Central memory CD8-positive, alpha-beta T cell (primary cell): ENCODE measurements at regions not wholly inside any gene's neighbourhood (a gene's known extent, or its start where the extent isn't known, plus 50 kb on each side); places are given as distances from the start of the nearest gene placed in this dataset.

Experiments
- ATAC-seq: fragments of 150-1000 bp; cut with Tn5 transposase; replicated peaks from 2 replicates; pipeline ENCODE4 v1.10.0; 2022; ENCODE audit warnings: mild to moderate bottlenecking, moderate FRiP score, moderate number of reproducible peaks; ENCODE audit not compliant: poor library complexity, severe bottlenecking; ENCODE audit errors: extremely low read depth
- DNase-seq, 2 donors: peaks; one replicate each; pipeline ENCODE4 v3.0.0; 2021; ENCODE audit warnings: low spot score in 2 of 2
- H3K27ac Mint-ChIP-seq: one replicate; pipeline ENCODE4 v1.8.0; 2022; ENCODE audit warnings: low read depth, mild to moderate bottlenecking, moderate library complexity, mixed read lengths
- H3K27me3 Mint-ChIP-seq: one replicate; pipeline ENCODE4 v1.8.0; 2022; ENCODE audit warnings: mixed read lengths
- H3K36me3 Mint-ChIP-seq: one replicate; pipeline ENCODE4 v1.8.0; 2022; ENCODE audit warnings: mild to moderate bottlenecking, moderate library complexity, mixed read lengths; ENCODE audit not compliant: insufficient read depth
- H3K4me1 Mint-ChIP-seq: one replicate; pipeline ENCODE4 v1.8.0; 2022; ENCODE audit warnings: mixed read lengths
- H3K4me3 Mint-ChIP-seq: one replicate; pipeline ENCODE4 v1.8.0; 2022; ENCODE audit warnings: mild to moderate bottlenecking, moderate library complexity, mixed read lengths
- H3K9me3 Mint-ChIP-seq: one replicate; pipeline ENCODE4 v1.8.0; 2022; ENCODE audit warnings: mixed read lengths

DNA sequence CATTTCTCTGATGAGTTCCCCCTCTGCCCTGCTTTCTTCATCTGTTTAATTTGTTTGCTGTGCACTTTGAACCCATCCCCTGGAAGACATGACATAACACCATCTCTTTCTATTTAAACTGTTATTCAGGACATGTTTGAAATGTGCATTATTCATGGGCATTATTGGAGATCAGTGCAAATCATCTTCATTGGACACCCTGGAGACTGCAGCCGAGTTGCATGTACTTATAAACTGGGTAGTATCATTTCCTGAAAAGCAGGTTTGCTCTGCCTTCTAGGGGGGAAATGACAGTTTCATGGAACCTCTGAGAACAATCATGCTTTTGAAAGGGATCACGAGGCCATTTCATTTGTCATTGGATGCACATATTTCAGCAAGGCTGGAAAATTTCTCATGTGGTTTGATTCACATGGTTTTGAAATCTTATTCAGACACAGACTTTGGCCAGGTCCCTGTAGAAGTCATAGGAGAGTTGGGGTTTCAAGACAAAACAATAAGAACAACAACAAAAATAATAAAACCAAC, 462.8 kb upstream of the MEX3C start:
- ATAC-seq (no peak), DNase-seq (no peak)
- Mint-ChIP-seq H3K36me3 (peaks cover 2% of the 10 kb centered on the region), H3K4me1 (no peaks in the 10 kb centered on the region), H3K27ac (no peak overlapping the region), H3K27me3 (peaks cover 28% of the 10 kb centered on the region), H3K4me3 (no peak overlapping the region), H3K9me3 (no peaks in the 10 kb centered on the region)

DNA sequence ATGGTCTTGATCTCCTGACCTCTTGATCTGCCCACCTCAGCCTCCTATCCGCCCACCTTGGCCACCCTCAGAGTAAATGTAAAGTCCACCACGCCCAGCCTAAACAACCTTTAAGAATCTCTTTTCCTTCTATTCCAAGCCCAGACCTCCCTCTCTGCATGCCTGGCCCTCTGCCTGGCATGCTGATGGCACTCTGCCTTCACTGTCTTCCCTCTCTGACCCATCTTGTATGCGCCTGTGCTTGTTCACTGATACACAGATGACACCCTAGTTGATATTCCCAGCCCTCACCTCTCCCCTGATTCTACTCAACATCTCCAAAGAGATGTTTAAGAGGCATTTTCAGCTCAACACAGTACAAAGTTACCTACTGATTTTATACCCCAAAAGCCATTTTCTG, 466.8 kb upstream of the MEX3C start:
- no peak overlapping the region for H3K4me3 Mint-ChIP-seq
- DNase-seq (no peak), ATAC-seq (no peak)
- peaks cover 46% of the 10 kb centered on the region for H3K27me3 Mint-ChIP-seq
- no peak overlapping the region for H3K27ac Mint-ChIP-seq
- H3K4me1 Mint-ChIP-seq: no peaks in the 10 kb centered on the region
- H3K9me3 Mint-ChIP-seq: no peaks in the 10 kb centered on the region
- peaks cover 2% of the 10 kb centered on the region for H3K36me3 Mint-ChIP-seq

DNA sequence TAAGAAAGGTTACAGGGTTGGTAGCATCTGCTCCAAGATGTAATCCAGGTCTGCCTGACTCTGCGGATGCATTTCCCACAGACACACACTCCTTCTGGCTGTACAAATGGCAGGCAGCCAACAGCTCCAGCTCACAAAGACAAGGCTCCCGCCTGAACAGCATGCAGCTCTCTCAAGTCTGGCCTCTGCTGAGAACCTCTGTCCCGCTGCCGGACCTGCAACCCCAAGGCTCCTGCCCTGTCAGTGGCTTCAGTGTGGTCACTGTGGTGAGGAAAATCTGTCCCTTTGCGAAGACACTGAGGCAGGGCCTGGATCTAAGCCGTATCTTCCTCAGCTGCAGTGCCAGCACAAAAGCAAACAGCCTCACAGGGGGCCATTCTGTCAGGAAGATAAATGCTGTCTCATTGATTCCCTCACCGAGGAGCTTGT, 469.3 kb upstream of the MEX3C start:
- Mint-ChIP-seq H3K36me3 (peaks cover 2% of the 10 kb centered on the region), H3K4me1 (no peaks in the 10 kb centered on the region), H3K9me3 (no peaks in the 10 kb centered on the region), H3K4me3 (no peak overlapping the region), H3K27ac (no peak overlapping the region), H3K27me3 (peaks cover 46% of the 10 kb centered on the region)
- ATAC-seq (no peak), DNase-seq (no peak)

DNA sequence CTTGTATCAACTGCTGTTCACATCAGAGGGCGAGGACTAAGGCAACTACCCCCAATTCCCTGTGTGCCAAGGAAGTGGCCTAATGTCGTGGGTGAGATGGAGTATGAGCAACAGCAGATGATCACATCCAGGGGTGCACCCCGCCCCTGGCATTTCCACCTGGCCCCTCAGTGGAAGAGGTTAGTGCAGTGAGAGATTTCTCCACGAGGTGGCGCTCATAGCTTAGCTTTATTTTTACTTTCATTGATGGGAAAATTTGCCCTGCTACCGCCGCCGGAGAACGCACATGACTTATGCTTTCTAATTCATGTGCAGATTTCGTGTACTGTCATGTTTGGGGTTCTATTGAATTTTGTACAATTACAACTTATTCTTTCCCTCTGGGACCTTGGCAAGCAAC, 470.6 kb upstream of the MEX3C start:
- no peak overlapping the region for H3K27ac Mint-ChIP-seq
- no peak overlapping the region for H3K4me3 Mint-ChIP-seq
- H3K9me3 Mint-ChIP-seq: no peaks in the 10 kb centered on the region
- ATAC-seq (no peak), DNase-seq (no peak)
- H3K27me3 Mint-ChIP-seq: peaks cover 46% of the 10 kb centered on the region
- no peaks in the 10 kb centered on the region for H3K4me1 Mint-ChIP-seq
- peaks cover 2% of the 10 kb centered on the region for H3K36me3 Mint-ChIP-seq

DNA sequence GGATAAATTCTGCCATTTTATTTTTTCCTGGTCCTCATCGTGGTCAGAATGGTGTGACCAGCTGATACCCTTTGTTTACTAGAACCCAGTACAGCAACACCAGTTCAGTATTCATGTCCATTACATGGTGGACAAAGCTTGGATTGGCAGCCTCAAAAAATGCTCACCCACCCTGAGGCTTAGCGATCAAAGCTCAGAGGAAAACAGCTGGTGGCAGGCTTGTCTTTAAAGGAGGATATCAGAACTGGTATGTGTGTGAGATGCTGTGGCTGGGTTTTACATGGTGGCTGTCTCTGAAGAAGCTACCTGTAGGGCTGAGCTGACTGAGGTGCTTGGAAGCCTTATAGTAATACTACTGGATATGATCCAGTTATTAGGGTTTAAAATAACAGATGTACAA, 471.1 kb upstream of the MEX3C start:
- no peaks in the 10 kb centered on the region for H3K9me3 Mint-ChIP-seq
- peaks cover 2% of the 10 kb centered on the region for H3K36me3 Mint-ChIP-seq
- H3K27me3 Mint-ChIP-seq: peaks cover 46% of the 10 kb centered on the region
- DNase-seq: no peak
- H3K27ac Mint-ChIP-seq: no peak overlapping the region
- H3K4me1 Mint-ChIP-seq: no peaks in the 10 kb centered on the region
- H3K4me3 Mint-ChIP-seq: no peak overlapping the region
- no peak for ATAC-seq

DNA sequence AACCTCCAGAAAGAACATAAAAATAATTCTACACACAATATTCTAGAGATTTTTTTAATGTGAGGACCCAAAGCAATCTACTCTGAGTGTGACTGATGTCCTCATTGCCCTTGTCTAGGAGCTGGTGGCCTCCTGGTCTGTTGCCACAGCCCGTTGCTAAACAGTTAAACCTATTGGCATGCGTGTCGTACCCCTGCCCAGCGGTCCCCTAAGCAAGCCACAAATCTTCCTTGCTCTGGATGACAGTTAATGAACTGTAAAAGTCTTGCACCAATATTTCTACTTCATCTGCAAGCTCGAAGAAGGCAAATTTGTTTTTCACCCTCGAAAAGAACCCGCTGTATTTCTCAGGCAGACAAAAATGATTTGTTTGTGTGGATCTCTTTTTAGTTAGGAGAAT, 489.1 kb upstream of the MEX3C start:
- no peak overlapping the region for H3K4me3 Mint-ChIP-seq
- no peak overlapping the region for H3K27ac Mint-ChIP-seq
- ATAC-seq: no peak
- H3K27me3 Mint-ChIP-seq: no peaks in the 10 kb centered on the region
- DNase-seq: no peak
- H3K4me1 Mint-ChIP-seq: no peaks in the 10 kb centered on the region
- no peaks in the 10 kb centered on the region for H3K36me3 Mint-ChIP-seq
- peaks cover 11% of the 10 kb centered on the region for H3K9me3 Mint-ChIP-seq

DNA sequence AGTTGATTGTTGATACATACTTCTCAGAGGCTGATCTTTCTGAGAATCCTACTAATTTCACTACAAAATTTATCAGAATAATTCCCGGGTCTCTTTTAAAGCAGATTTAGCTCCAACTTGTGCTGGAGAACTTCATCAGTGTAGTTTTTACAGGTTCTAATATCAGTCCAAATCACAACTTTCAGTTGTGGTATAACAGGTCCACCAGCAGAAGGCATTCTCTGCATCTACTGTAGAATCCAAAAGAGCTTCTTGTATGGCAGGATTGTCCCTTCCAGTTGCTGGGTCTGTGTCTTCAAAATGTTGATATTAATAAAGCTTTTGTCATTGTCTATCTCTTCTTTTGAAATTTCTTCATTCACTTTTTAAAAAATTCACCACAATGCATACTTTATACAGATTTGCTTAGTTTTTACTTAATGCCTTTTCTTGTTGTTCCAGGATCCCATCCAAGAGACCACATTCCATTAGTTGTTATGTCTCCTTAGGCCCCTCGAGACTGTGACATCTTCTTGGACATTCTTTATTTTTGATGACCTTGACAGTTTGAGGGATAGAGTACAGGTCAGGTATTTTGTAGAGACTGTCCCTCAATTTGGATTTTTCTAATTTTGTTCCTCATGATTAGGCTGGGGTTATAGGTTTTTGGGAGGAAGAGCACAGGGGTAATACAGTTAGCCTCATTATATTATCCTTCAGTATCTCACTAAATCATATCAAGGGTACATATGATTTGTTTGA, 490.5 kb upstream of the MEX3C start:
- Mint-ChIP-seq H3K27ac (no peak overlapping the region), H3K9me3 (no peaks in the 10 kb centered on the region), H3K4me3 (no peak overlapping the region), H3K36me3 (no peaks in the 10 kb centered on the region), H3K4me1 (no peaks in the 10 kb centered on the region), H3K27me3 (no peaks in the 10 kb centered on the region)
- DNase-seq (no peak), ATAC-seq (no peak)

DNA sequence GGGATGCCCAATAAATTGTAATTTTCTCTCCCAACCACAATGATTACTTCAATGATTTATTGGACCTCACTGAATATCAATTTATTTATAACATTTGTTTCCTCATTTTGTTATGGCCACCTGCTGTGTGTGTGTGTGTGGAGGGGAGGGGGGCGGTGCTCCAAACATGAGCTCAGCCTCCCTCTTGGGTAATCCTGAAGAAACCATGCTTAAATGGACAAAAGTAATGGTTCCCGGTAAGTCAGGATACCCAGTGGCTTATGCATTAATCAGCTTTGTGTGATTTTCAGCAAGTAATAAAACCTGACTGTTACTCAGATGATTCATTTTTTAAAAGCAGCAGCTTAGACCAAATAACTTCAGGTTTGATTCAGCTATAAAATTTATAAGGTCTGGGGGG, 495.1 kb upstream of the MEX3C start:
- ATAC-seq (no peak), DNase-seq (no peak)
- Mint-ChIP-seq H3K4me1 (no peaks in the 10 kb centered on the region), H3K27me3 (no peaks in the 10 kb centered on the region), H3K27ac (no peak overlapping the region), H3K4me3 (no peak overlapping the region), H3K9me3 (peaks cover 8% of the 10 kb centered on the region), H3K36me3 (no peaks in the 10 kb centered on the region)

DNA sequence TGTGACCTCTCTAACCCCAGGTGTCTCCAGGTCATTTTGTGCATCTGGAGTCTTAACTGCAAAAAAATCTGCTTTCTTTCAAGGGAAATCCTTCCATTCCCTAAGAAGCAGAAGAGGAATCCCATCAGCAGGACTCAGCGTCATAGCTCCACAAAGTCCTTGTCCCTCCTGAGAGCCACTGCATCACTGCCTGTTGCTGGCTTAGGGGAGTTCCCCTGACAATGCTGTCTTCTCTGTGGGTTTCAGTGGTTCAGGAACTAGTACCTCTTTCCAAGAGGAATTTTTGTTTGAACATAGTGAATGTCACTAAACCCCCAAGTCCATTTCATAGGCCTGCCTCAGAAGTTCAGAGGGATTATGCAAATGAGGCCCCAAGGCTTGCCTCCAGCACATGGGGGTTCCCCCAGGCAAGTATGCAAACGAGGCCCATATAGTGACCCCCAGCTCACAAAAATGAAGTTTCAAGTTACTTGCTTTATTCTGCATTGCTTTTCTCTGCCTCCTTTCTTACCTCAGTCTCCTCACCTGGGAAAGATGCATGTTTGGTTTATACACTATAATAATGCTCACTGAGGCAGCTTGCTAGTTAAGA, 513.9 kb upstream of the MEX3C start:
- ATAC-seq: no peak
- Mint-ChIP-seq H3K4me1 (no peaks in the 10 kb centered on the region), H3K27me3 (peaks cover 9% of the 10 kb centered on the region), H3K9me3 (peaks cover 34% of the 10 kb centered on the region), H3K27ac (no peak overlapping the region), H3K4me3 (no peak overlapping the region), H3K36me3 (no peaks in the 10 kb centered on the region)
- DNase-seq: no peak

DNA sequence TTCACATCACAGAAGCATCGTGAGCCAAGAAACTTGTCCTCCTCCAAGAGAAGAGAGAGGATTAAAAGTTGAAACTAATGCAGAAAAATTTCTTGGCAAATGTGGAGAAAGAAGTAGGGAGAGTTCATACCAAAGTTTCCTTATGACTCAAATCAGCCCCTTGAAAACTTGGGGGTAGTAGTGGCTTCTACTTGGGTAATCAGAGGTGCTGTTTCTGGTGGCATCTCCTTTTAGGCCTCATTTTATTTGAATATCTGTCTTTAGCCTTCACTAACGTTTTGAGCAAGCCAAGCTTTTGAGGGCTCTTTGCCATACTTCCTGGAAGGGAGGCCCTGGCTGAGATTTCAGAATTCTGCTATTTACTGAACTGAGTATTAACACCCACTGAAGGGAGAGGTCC, 515.3 kb upstream of the MEX3C start:
- no peaks in the 10 kb centered on the region for H3K36me3 Mint-ChIP-seq
- no peak overlapping the region for H3K4me3 Mint-ChIP-seq
- H3K4me1 Mint-ChIP-seq: no peaks in the 10 kb centered on the region
- ATAC-seq (no peak), DNase-seq (no peak)
- H3K9me3 Mint-ChIP-seq: peaks cover 25% of the 10 kb centered on the region
- no peak overlapping the region for H3K27ac Mint-ChIP-seq
- peaks cover 9% of the 10 kb centered on the region for H3K27me3 Mint-ChIP-seq

DNA sequence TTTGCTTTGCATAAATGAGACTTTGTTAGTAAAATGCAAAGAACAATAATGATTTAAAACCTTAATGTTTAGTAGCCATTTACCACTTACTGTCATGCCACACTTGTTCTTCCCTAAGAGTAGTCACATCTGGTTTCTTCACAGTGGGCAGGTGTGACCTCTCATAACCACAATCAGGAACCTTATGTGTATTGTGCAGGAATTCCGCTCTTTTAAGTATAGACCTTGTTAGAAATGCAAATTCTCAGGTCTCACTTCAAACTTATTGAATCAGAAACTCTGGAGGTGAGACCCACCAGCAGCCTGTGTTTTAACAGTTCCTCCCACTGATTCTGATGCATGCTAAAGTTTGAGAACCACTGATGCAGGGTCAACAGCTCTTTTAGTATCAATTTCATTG, 518.8 kb upstream of the MEX3C start:
- no peak for DNase-seq
- Mint-ChIP-seq H3K4me3 (no peak overlapping the region), H3K4me1 (no peaks in the 10 kb centered on the region), H3K27ac (no peak overlapping the region), H3K36me3 (no peaks in the 10 kb centered on the region), H3K27me3 (no peaks in the 10 kb centered on the region), H3K9me3 (peaks cover 10% of the 10 kb centered on the region)
- no peak for ATAC-seq

DNA sequence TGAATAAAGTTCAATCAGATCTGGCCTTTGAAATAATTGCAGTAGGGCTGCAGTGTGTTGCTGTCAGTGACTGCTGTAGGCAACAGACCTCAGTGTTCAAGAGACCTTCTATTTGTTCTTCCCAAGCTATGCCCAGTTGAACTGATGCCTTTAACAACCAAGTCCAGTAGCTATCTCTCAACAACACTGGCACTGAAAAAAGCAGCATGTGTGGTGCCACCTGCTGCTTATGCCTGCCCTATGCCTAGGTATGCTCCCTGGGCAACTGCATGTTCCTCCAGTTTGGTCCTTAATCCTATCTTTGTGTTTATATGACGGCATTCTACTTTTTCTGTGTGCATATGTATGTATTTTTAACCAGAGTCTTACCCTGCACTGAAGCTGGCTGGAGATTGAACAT, 523.9 kb upstream of the MEX3C start:
- Mint-ChIP-seq H3K27me3 (no peaks in the 10 kb centered on the region), H3K36me3 (no peaks in the 10 kb centered on the region), H3K27ac (no peak overlapping the region), H3K4me1 (no peaks in the 10 kb centered on the region), H3K4me3 (no peak overlapping the region), H3K9me3 (peaks cover 5% of the 10 kb centered on the region)
- no peak for ATAC-seq
- DNase-seq: no peak

DNA sequence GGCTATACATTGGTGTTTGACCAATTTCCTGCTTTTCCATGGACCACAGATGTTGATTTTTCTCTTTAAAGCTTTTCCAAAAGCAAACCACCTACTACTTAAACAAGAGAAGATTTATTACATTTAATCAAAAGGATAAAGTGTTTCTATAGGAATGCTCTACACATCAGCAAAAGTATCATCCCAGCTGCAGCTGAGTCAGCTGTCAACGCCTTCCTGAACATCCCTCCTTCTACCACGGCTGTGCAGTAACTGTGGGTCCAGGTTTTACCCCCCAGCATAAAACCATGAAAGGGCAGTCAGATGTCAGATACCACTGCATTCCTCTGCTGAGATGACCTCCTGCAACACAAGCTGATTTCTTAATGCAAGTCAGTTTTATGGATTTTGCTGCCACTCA, 524.5 kb upstream of the MEX3C start:
- no peaks in the 10 kb centered on the region for H3K4me1 Mint-ChIP-seq

More for the DNA sequence above, 524.5 kb upstream of the MEX3C start:
- no peak overlapping the region for H3K27ac Mint-ChIP-seq
- H3K4me3 Mint-ChIP-seq: no peak overlapping the region
- ATAC-seq: no peak
- no peaks in the 10 kb centered on the region for H3K36me3 Mint-ChIP-seq
- H3K27me3 Mint-ChIP-seq: no peaks in the 10 kb centered on the region
- H3K9me3 Mint-ChIP-seq: peaks cover 5% of the 10 kb centered on the region
- no peak for DNase-seq
